T-cell (primary cell): ENCODE measurements at regions not wholly inside any gene's neighbourhood (a gene's known extent, or its start where the extent isn't known, plus 50 kb on each side); places are given as distances from the start of the nearest gene placed in this dataset.
"Not testable (repeated sequence)": the region's sequence is repeated elsewhere in the genome, so short reads cannot be mapped to it uniquely, and the experiment has no call there.

Source experiments
- ATAC-seq, 4 experiments: fragments of 200-7000 bp in 3 of 4; fragments of 150-1000 bp in 1 of 4; cut with Tn5 transposase; replicated peaks in 1 of 4; 1 replicate in 3 of 4; 2 replicates in 1 of 4; pipeline ENCODE4 v1.10.0; 2021; ENCODE audit warnings: moderate library complexity in 3 of 4, mild to moderate bottlenecking in 2 of 4, moderate number of reproducible peaks in 1 of 4
- CTCF ChIA-PET, 2 donors: fragments of 300-600 bp; sonication (Branson Sonifier 250); formaldehyde crosslinking; loops; one replicate each; lab custom pipeline; 2022; ENCODE audit warnings: antibody characterized with exemption in 2 of 2; lab: Charles Lee
- POLR2A ChIA-PET, 2 donors: fragments of 300-600 bp; sonication (Branson Sonifier 250); formaldehyde crosslinking; loops; one replicate each; lab custom pipeline; 2022; ENCODE audit warnings: antibody characterized with exemption in 2 of 2; lab: Charles Lee
- DNase-seq, 35 experiments: peaks; one replicate each; pipeline versions ENCODE4 v3.0.0 to v3.0.0-alpha.2; 2013 to 2023
- H3K27ac ChIP-seq: one replicate; pipeline ENCODE4 v1.5.1; 2013; ENCODE audit warnings: low read length
- H3K27me3 ChIP-seq, 2 experiments: replicated peaks in 1 of 2; 1 replicate in 1 of 2; 2 replicates in 1 of 2; pipeline versions ENCODE4 v1.6.1 to v1.7.0; 2013; ENCODE audit warnings: low read length in 1 of 2, mixed read lengths in 1 of 2; ENCODE audit not compliant: control insufficient read depth in 2 of 2, insufficient read depth in 2 of 2; ENCODE audit errors: extremely low read depth in 1 of 2
- H3K36me3 ChIP-seq, 2 donors: 1 replicate in 1 of 2; 2 replicates in 1 of 2; pipeline versions ENCODE4 v1.6.1 to v1.7.0; 2013; ENCODE audit warnings: low read length in 1 of 2; ENCODE audit not compliant: control insufficient read depth in 2 of 2, insufficient read depth in 1 of 2; ENCODE audit errors: extremely low read depth in 1 of 2
- H3K4me1 ChIP-seq, 2 experiments: 1 replicate in 1 of 2; 2 replicates in 1 of 2; pipeline versions ENCODE4 v1.6.1 to v1.7.0; 2013; ENCODE audit warnings: low read length in 2 of 2, mixed read lengths in 1 of 2; ENCODE audit not compliant: insufficient read depth in 2 of 2, control insufficient read depth in 1 of 2; ENCODE audit errors: extremely low read depth in 1 of 2
- H3K4me3 ChIP-seq, 2 donors: 1 replicate in 1 of 2; 2 replicates in 1 of 2; pipeline versions ENCODE4 v1.5.1 to v1.7.0; 2013; ENCODE audit warnings: mild to moderate bottlenecking in 2 of 2, low read length in 1 of 2, moderate library complexity in 1 of 2; ENCODE audit not compliant: control insufficient read depth in 1 of 2; ENCODE audit errors: extremely low read depth in 1 of 2
- H3K9me3 ChIP-seq: 2 replicates; pipeline ENCODE4 v1.7.0; 2013
- H3K27ac Mint-ChIP-seq, 2 donors: one replicate each; pipeline ENCODE4 v1.8.0; 2020 to 2021; ENCODE audit warnings: mild to moderate bottlenecking in 2 of 2, mixed read lengths in 2 of 2
- H3K27me3 Mint-ChIP-seq, 2 donors: one replicate each; pipeline ENCODE4 v1.8.0; 2021 to 2022; ENCODE audit warnings: mixed read lengths in 2 of 2
- H3K36me3 Mint-ChIP-seq: one replicate; pipeline ENCODE4 v1.8.0; 2021; ENCODE audit warnings: mixed read lengths
- H3K4me1 Mint-ChIP-seq, 3 donors: one replicate each; pipeline ENCODE4 v1.8.0; 2020 to 2022; ENCODE audit warnings: mixed read lengths in 3 of 3, mild to moderate bottlenecking in 1 of 3
- H3K4me3 Mint-ChIP-seq, 3 donors: one replicate each; pipeline ENCODE4 v1.8.0; 2020 to 2022; ENCODE audit warnings: mild to moderate bottlenecking in 3 of 3, mixed read lengths in 3 of 3, moderate library complexity in 3 of 3
- H3K9me3 Mint-ChIP-seq, 3 donors: one replicate each; pipeline ENCODE4 v1.8.0; 2020 to 2022; ENCODE audit warnings: mixed read lengths in 3 of 3
- WGBS: methylation state at CpG from one replicate; pipeline ENCODE4 v1.1.5; 2013; ENCODE audit warnings: missing lambda C conversion rate; ENCODE audit not compliant: insufficient coverage; 5-methylcytosine and 5-hydroxymethylcytosine counted together

GRCh38 chr20:40875116-40876085, 153.2 kb upstream of the TOP1 start:
- Mint-ChIP-seq H3K9me3 (peaks cover 4 to 12% (median 4%) of the 10 kb centered on the region in 3 donors), H3K4me3 (no peak overlapping the region), H3K4me1 (no peaks in the 10 kb centered on the region), H3K27ac (no peak overlapping the region), H3K27me3 (no peaks in the 10 kb centered on the region), H3K36me3 (no peaks in the 10 kb centered on the region)
- Histone ChIP-seq H3K27me3 (no peaks in the 10 kb centered on the region), H3K9me3 (no peaks in the 10 kb centered on the region), H3K36me3 (no peaks in the 10 kb centered on the region), H3K27ac (no peak overlapping the region), H3K4me3 (no peak overlapping the region), H3K4me1 (peaks cover 0 to 2% of the 10 kb centered on the region in 2 experiments)
- 77% methylated on average over 6 of the region's 9 CpGs for WGBS
- CTCF ChIA-PET: no interaction called here
- ATAC-seq (no peak), DNase-seq (no peak)
- POLR2A ChIA-PET: interaction anchor here in 1 of 2 donors (0.6 kb wide), 2 partner anchors 1227 to 1496 kb away, joined by 3 to 5 read pairs; no protein-coding TSS in a partner anchor

DNA sequence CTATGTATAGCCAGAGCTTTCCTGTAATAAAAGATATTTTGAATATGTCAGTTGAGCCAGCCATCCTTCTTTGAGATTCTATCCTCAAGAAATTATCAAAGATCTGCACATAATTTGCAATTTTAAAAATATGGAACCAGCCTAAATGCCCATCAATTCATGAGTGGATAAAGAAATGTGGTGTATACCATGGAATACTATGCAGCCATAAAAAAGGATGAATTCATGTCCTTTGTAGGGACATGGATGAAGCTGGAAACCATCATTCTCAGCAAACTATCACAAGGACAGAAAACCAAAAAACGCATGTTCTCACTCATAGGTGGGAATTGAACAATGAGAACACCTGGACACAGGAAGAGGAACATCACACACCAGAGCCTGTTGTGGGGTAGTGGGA, 150.5 kb upstream of the TOP1 start:
- H3K27me3 Mint-ChIP-seq, DNase-seq, H3K9me3 ChIP-seq, H3K36me3 Mint-ChIP-seq, POLR2A ChIA-PET, H3K36me3 ChIP-seq, H3K4me3 ChIP-seq, H3K27ac ChIP-seq, ATAC-seq, H3K4me3 Mint-ChIP-seq, H3K27me3 ChIP-seq, H3K27ac Mint-ChIP-seq, CTCF ChIA-PET: not testable (repeated sequence)
- WGBS: no CpG with 5 or more reads among the region's 1 CpG
- H3K4me1 ChIP-seq: peaks cover 15 to 27% of the 10 kb centered on the region in 2 experiments
- Mint-ChIP-seq H3K4me1 (peaks cover 17 to 22% (median 18%) of the 10 kb centered on the region in 3 donors), H3K9me3 (peaks cover 4 to 19% (median 9%) of the 10 kb centered on the region in 3 donors)

- H3K4me3 Mint-ChIP-seq: no peak overlapping the region
- no peak for ATAC-seq
- Histone ChIP-seq H3K36me3 (no peaks in the 10 kb centered on the region), H3K27me3 (no peaks in the 10 kb centered on the region), H3K4me1 (peaks cover 19 to 33% of the 10 kb centered on the region in 2 experiments), H3K27ac (no peak overlapping the region), H3K4me3 (no peak overlapping the region), H3K9me3 (no peaks in the 10 kb centered on the region)
- WGBS: 67% methylated on average over 3 of the region's 3 CpGs
- H3K27me3 Mint-ChIP-seq: no peaks in the 10 kb centered on the region
- peaks cover 4% of the 10 kb centered on the region for H3K36me3 Mint-ChIP-seq
- ChIA-PET CTCF (no interaction called here), POLR2A (no interaction called here)
- H3K4me1 Mint-ChIP-seq: peaks cover 24 to 28% (median 25%) of the 10 kb centered on the region in 3 donors
- H3K27ac Mint-ChIP-seq: no peak overlapping the region
- DNase-seq: no peak
- peaks cover 4 to 19% (median 9%) of the 10 kb centered on the region in 3 donors for H3K9me3 Mint-ChIP-seq
Observed at GRCh38 chr20:40880063-40880728, 148.4 kb upstream of the TOP1 start.

DNA sequence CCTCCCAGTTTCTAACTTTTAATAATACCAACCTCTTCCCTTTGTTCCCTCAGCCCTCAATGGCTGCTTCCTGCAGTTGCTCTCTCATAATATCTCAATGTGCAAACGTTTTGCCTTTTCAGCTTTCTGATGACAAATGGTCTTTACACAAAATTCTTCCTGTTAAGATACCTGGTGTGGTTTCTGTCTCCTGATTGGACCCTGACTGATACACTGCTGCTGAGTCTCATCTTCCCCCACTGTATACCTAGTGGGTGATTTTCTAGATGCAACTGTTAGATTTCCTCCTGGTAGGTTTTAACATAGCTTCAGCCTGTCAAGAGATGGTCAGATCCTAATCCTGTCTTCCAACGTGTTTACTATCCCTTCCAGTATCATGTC, 147.9 kb upstream of the TOP1 start:
- DNase-seq: no peak
- Mint-ChIP-seq H3K27me3 (no peaks in the 10 kb centered on the region), H3K27ac (no peak overlapping the region), H3K36me3 (peaks cover 4% of the 10 kb centered on the region), H3K4me3 (no peak overlapping the region), H3K9me3 (peaks cover 4 to 19% (median 9%) of the 10 kb centered on the region in 3 donors), H3K4me1 (peaks cover 24 to 28% (median 25%) of the 10 kb centered on the region in 3 donors)
- no CpG with 5 or more reads among the region's 2 CpGs for WGBS
- no peak overlapping the region for H3K27ac ChIP-seq
- ChIA-PET POLR2A (no interaction called here), CTCF (no interaction called here)
- no peaks in the 10 kb centered on the region for H3K27me3 ChIP-seq
- H3K9me3 ChIP-seq: no peaks in the 10 kb centered on the region
- H3K4me3 ChIP-seq: no peak overlapping the region
- no peaks in the 10 kb centered on the region for H3K36me3 ChIP-seq
- ATAC-seq: no peak
- H3K4me1 ChIP-seq: peaks cover 19 to 33% of the 10 kb centered on the region in 2 experiments

DNA sequence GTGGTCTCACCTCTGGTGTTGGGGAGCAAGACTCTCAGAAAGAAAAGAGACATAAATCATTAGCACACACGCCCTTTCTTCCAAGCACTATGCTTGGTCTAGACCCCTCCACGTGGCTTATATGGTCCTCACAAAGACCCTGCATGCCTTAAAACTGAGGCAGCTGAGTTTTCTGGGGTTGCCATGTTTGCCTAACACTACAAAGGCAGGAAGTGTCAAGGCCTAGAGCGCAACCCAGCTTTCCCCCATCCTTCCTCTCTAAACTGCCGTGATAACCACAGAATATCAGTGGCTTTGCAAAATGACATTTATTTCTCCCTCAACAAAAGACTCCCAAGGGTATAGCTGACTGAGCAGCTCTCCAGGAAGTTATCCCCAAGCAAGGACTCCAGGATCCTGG, 146.5 kb upstream of the TOP1 start:
- Mint-ChIP-seq H3K36me3 (peaks cover 4% of the 10 kb centered on the region), H3K27ac (peak overlapping the region; percentile 29 to 58), H3K4me3 (peak overlapping the region in 1 of 3 donors; percentile 32), H3K4me1 (peaks cover 24 to 28% (median 25%) of the 10 kb centered on the region in 3 donors), H3K9me3 (peaks cover 4 to 19% (median 9%) of the 10 kb centered on the region in 3 donors), H3K27me3 (no peaks in the 10 kb centered on the region)
- no peak overlapping the region for H3K27ac ChIP-seq
- H3K36me3 ChIP-seq: no peaks in the 10 kb centered on the region
- no peaks in the 10 kb centered on the region for H3K27me3 ChIP-seq
- peak overlapping the region in 1 of 2 donors; percentile 40 for H3K4me3 ChIP-seq
- peak in 12 of 35 experiments; percentile 1 to 38 (median 4) for DNase-seq
- ChIA-PET CTCF (no interaction called here), POLR2A (no interaction called here)
- H3K9me3 ChIP-seq: no peaks in the 10 kb centered on the region
- 7% methylated on average over 2 of the region's 4 CpGs for WGBS
- peak in 3 of 4 experiments; percentile 52 to 68 (median 54) for ATAC-seq
- H3K4me1 ChIP-seq: peaks cover 19 to 33% of the 10 kb centered on the region in 2 experiments

- 86% methylated on average over 2 of the region's 2 CpGs for WGBS
- Mint-ChIP-seq H3K4me3 (peak overlapping the region in 1 of 3 donors; percentile 32), H3K27ac (peak overlapping the region in 1 of 2 donors; percentile 23), H3K4me1 (peaks cover 24 to 28% (median 25%) of the 10 kb centered on the region in 3 donors), H3K9me3 (peaks cover 4 to 13% (median 5%) of the 10 kb centered on the region in 3 donors), H3K27me3 (peaks cover 0 to 3% of the 10 kb centered on the region in 2 donors), H3K36me3 (peaks cover 4% of the 10 kb centered on the region)
- POLR2A ChIA-PET: no interaction called here
- Histone ChIP-seq H3K4me3 (no peak overlapping the region), H3K9me3 (no peaks in the 10 kb centered on the region), H3K27me3 (no peaks in the 10 kb centered on the region), H3K36me3 (no peaks in the 10 kb centered on the region), H3K27ac (no peak overlapping the region), H3K4me1 (peaks cover 19 to 33% of the 10 kb centered on the region in 2 experiments)
- CTCF ChIA-PET: no interaction called here
- ATAC-seq (no peak), DNase-seq (no peak)
Observed at GRCh38 chr20:40883097-40883496, 145.5 kb upstream of the TOP1 start.
